IMR-90 (cell line): ENCODE measurements at regions not wholly inside any gene's neighbourhood (a gene's known extent, or its start where the extent isn't known, plus 50 kb on each side); places are given as distances from the start of the nearest gene placed in this dataset.

ENCODE experiments used
- ATAC-seq: fragments of 200-7000 bp; cut with Tn5 transposase; 2 replicates; pipeline ENCODE4 v1.9.1; 2020; ENCODE audit warnings: low read depth, mild to moderate bottlenecking, moderate library complexity
- BruUV-seq: library from RNA; stranded (reverse); fragments of 400-500 nt; replicated peaks from 2 replicates; lab custom pipeline; 2021; lab: Mats Ljungman, UMichigan
- CTCF ChIA-PET: fragments of 300-600 bp; formaldehyde crosslinking; extraction: SDS; loops from one replicate; lab custom pipeline; 2021; ENCODE audit warnings: antibody characterized with exemption; lab: Yijun Ruan, JAX
- POLR2A ChIA-PET: fragments of 300-600 bp; sonication (Branson Sonifier 250); formaldehyde crosslinking; loops from one replicate; lab custom pipeline; 2022; ENCODE audit warnings: antibody characterized with exemption; ENCODE audit not compliant: unreplicated experiment; lab: Charles Lee
- DNase-seq: peaks from one replicate; pipeline ENCODE4 v3.0.0; 2013
- H2AFZ ChIP-seq: replicated peaks from 2 replicates; pipeline ENCODE3; 2013; ENCODE audit warnings: low read length, mild to moderate bottlenecking; ENCODE audit not compliant: poor library complexity
- H2AK5ac ChIP-seq: 2 replicates; pipeline ENCODE4 v1.6.1; 2013; ENCODE audit warnings: low read depth, low read length, inconsistent platforms
- H2AK9ac ChIP-seq: replicated peaks from 2 replicates; pipeline ENCODE3; 2013; ENCODE audit warnings: mild to moderate bottlenecking, low read depth, low read length, moderate library complexity; ENCODE audit not compliant: poor library complexity
- H2BK120ac ChIP-seq: 2 replicates; pipeline ENCODE4 v1.6.1; 2013; ENCODE audit warnings: low read depth, low read length, inconsistent platforms
- H2BK15ac ChIP-seq: 3 replicates; pipeline ENCODE4 v1.6.1; 2013; ENCODE audit warnings: low read depth, low read length, inconsistent platforms
- H2BK20ac ChIP-seq: 2 replicates; pipeline ENCODE4 v1.6.1; 2013; ENCODE audit warnings: low read depth, mild to moderate bottlenecking, inconsistent platforms, low read length, moderate library complexity
- H2BK5ac ChIP-seq: 2 replicates; pipeline ENCODE4 v1.6.1; 2013; ENCODE audit warnings: mild to moderate bottlenecking, low read depth, low read length, inconsistent platforms; ENCODE audit not compliant: poor library complexity, severe bottlenecking
- H3K14ac ChIP-seq: replicated peaks from 2 replicates; pipeline ENCODE4 v1.6.1; 2013; ENCODE audit warnings: low read depth, low read length, inconsistent platforms
- H3K18ac ChIP-seq: 2 replicates; pipeline ENCODE4 v1.6.1; 2013; ENCODE audit warnings: low read depth, low read length, control low read depth
- H3K23ac ChIP-seq: 2 replicates; pipeline ENCODE4 v1.6.1; 2013; ENCODE audit warnings: low read depth, low read length, inconsistent platforms
- H3K27ac ChIP-seq: 2 replicates; pipeline ENCODE4 v1.5.1; 2013; ENCODE audit warnings: mild to moderate bottlenecking, control low read depth, low read length; ENCODE audit not compliant: insufficient read depth
- H3K27me3 ChIP-seq: 2 replicates; pipeline ENCODE4 v1.6.1; 2013; ENCODE audit warnings: low read length; ENCODE audit not compliant: control insufficient read depth, insufficient read depth
- H3K36me3 ChIP-seq: 2 replicates; pipeline ENCODE4 v1.6.1; 2013; ENCODE audit warnings: low read length, mixed read lengths; ENCODE audit not compliant: control insufficient read depth, insufficient read depth
- H3K4ac ChIP-seq: 2 replicates; pipeline ENCODE4 v1.6.1; 2013; ENCODE audit warnings: low read depth, low read length, inconsistent platforms
- H3K4me1 ChIP-seq: 2 replicates; pipeline ENCODE4 v1.6.1; 2013; ENCODE audit warnings: low read length, mixed read lengths; ENCODE audit not compliant: control insufficient read depth, insufficient read depth
- H3K4me2 ChIP-seq: 2 replicates; pipeline ENCODE4 v1.6.1; 2013; ENCODE audit warnings: low read depth, mild to moderate bottlenecking, control low read depth, low read length, moderate library complexity
- H3K4me3 ChIP-seq: 2 replicates; pipeline ENCODE4 v1.5.1; 2013; ENCODE audit warnings: low read depth, mild to moderate bottlenecking, control low read depth, low read length, moderate library complexity; ENCODE audit not compliant: insufficient read depth
- H3K56ac ChIP-seq: 2 replicates; pipeline ENCODE4 v1.6.1; 2013; ENCODE audit warnings: low read length, inconsistent platforms; ENCODE audit not compliant: insufficient read depth; ENCODE audit errors: extremely low read depth
- H3K79me1 ChIP-seq, 2 experiments: 2 replicates each; pipeline ENCODE4 v1.6.1; 2013; ENCODE audit warnings: low read length in 2 of 2, inconsistent platforms in 1 of 2, low read depth in 1 of 2
- H3K9ac ChIP-seq: 2 replicates; pipeline ENCODE4 v1.6.1; 2013; ENCODE audit warnings: low read depth, low read length, control low read depth
- H3K9me1 ChIP-seq: 2 replicates; pipeline ENCODE4 v1.6.1; 2013; ENCODE audit warnings: low read length, inconsistent platforms; ENCODE audit not compliant: insufficient read depth
- H3K9me3 ChIP-seq: 2 replicates; pipeline ENCODE4 v1.6.1; 2013; ENCODE audit warnings: low read length; ENCODE audit not compliant: control insufficient read depth, insufficient read depth
- H4K20me1 ChIP-seq: 2 replicates; pipeline ENCODE4 v1.6.1; 2013; ENCODE audit warnings: low read length, inconsistent platforms; ENCODE audit not compliant: insufficient read depth
- H4K5ac ChIP-seq: 2 replicates; pipeline ENCODE4 v1.6.1; 2013; ENCODE audit warnings: mild to moderate bottlenecking, low read depth, low read length, control low read depth
- H4K8ac ChIP-seq, 2 experiments: 2 replicates each; pipeline ENCODE4 v1.6.1; 2013; ENCODE audit warnings: low read depth in 2 of 2, low read length in 2 of 2, control low read depth in 1 of 2, inconsistent platforms in 1 of 2
- H4K91ac ChIP-seq: 2 replicates; pipeline ENCODE4 v1.6.1; 2013; ENCODE audit warnings: low read depth, low read length, inconsistent platforms; ENCODE audit not compliant: insufficient read depth
- BHLHE40 ChIP-seq: fragments of 150-350 bp; IDR thresholded peaks from 2 replicates; pipeline ENCODE4 v1.6.1; 2016; ENCODE audit warnings: mild to moderate bottlenecking, low read depth, low read length
- CEBPB ChIP-seq: IDR thresholded peaks from 2 replicates; pipeline ENCODE4 v1.6.1; 2012; ENCODE audit warnings: low read depth, low read length, improper control_type of control experiment
- CHD1 ChIP-seq: IDR thresholded peaks from 2 replicates; pipeline ENCODE4 v1.6.1; 2012; ENCODE audit warnings: low read depth, low read length, improper control_type of control experiment
- CTCF ChIP-seq: conservative IDR thresholded peaks from 2 replicates; pipeline ENCODE4 v1.5.1; 2012; ENCODE audit warnings: mild to moderate bottlenecking, low read depth, low read length, improper control_type of control experiment
- ELK1 ChIP-seq: fragments of 150-350 bp; IDR thresholded peaks from 2 replicates; pipeline ENCODE4 v1.6.1; 2016; ENCODE audit warnings: low read depth, mild to moderate bottlenecking, low read length, moderate library complexity, borderline replicate concordance
- FOS ChIP-seq: fragments of 150-350 bp; IDR thresholded peaks from 2 replicates; pipeline ENCODE4 v1.6.1; 2016; ENCODE audit warnings: low read depth, low read length
- MAFK ChIP-seq: IDR thresholded peaks from 2 replicates; pipeline ENCODE4 v1.6.1; 2012; ENCODE audit warnings: low read depth, low read length, improper control_type of control experiment
- MAZ ChIP-seq: IDR thresholded peaks from 2 replicates; pipeline ENCODE4 v1.6.1; 2012; ENCODE audit warnings: low read depth, mild to moderate bottlenecking, low read length, improper control_type of control experiment, moderate library complexity, borderline replicate concordance
- MXI1 ChIP-seq: IDR thresholded peaks from 2 replicates; pipeline ENCODE4 v1.6.1; 2012; ENCODE audit warnings: low read depth, mild to moderate bottlenecking, low read length, moderate library complexity, borderline replicate concordance
- NFE2L2 ChIP-seq: fragments of 150-350 bp; IDR thresholded peaks from 2 replicates; pipeline ENCODE4 v1.6.1; 2016; ENCODE audit warnings: low read depth, mild to moderate bottlenecking, low read length
- POLR2A ChIP-seq: IDR thresholded peaks from 2 replicates; pipeline ENCODE4 v1.6.1; 2012; ENCODE audit warnings: mild to moderate bottlenecking, low read depth, low read length
- RAD21 ChIP-seq: IDR thresholded peaks from 2 replicates; pipeline ENCODE4 v1.6.1; 2012; ENCODE audit warnings: low read length, improper control_type of control experiment
- RCOR1 ChIP-seq: IDR thresholded peaks from 2 replicates; pipeline ENCODE4 v1.6.1; 2012; ENCODE audit warnings: mild to moderate bottlenecking, low read length, improper control_type of control experiment; ENCODE audit not compliant: insufficient replicate concordance
- RFX5 ChIP-seq: IDR thresholded peaks from 2 replicates; pipeline ENCODE4 v1.8.0; 2012; ENCODE audit warnings: low read depth, mild to moderate bottlenecking, low read length, moderate library complexity
- SMC3 ChIP-seq: fragments of 150-350 bp; IDR thresholded peaks from 2 replicates; pipeline ENCODE4 v1.6.1; 2016; ENCODE audit warnings: low read depth, mild to moderate bottlenecking, antibody characterized with exemption, low read length, moderate library complexity
- USF2 ChIP-seq: fragments of 150-350 bp; IDR thresholded peaks from 2 replicates; pipeline ENCODE4 v1.6.1; 2017; ENCODE audit warnings: mild to moderate bottlenecking, antibody characterized with exemption, low read length, low read depth
- WGBS, 2 experiments: methylation state at CpG; one replicate each; pipeline versions ENCODE4 v1.1.5 to v1.1.7; 2013; ENCODE audit warnings: missing lambda C conversion rate in 2 of 2; ENCODE audit not compliant: insufficient read length in 1 of 2; ENCODE audit errors: extremely low coverage in 2 of 2; 5-methylcytosine and 5-hydroxymethylcytosine counted together
- dilution Hi-C: fragments of 300-500 bp; cut with HindIII; formaldehyde crosslinking; loops from one replicate; pipeline ENCODE4 v1.14.3; 2018; ENCODE audit warnings: low sequenced_read_pairs; ENCODE audit not compliant: unreplicated experiment
- in situ Hi-C: fragments of 300-500 bp; cut with MboI; formaldehyde crosslinking; loops from 3 replicates; pipeline ENCODE4 v1.14.3; 2019; ENCODE audit warnings: low sequenced_read_pairs, inconsistent platforms, mixed read lengths
- intact Hi-C: fragments of 100-400 bp; cut with micrococcal nuclease; formaldehyde crosslinking; loops from 2 replicates; pipeline ENCODE4 v1.10.0; 2022

- Histone ChIP-seq H3K14ac (no peak overlapping the region), H2BK5ac (no peak overlapping the region), H2BK20ac (no peak overlapping the region), H4K8ac (no peak overlapping the region), H3K4me3 (no peak overlapping the region), H2AK5ac (no peak overlapping the region), H3K27me3 (peaks cover 2% of the 10 kb centered on the region), H3K36me3 (no peaks in the 10 kb centered on the region), H3K9me1 (no peaks in the 10 kb centered on the region; the same call in 1 of the 2 replicates), H3K27ac (no peak overlapping the region), H3K4me2 (no peak overlapping the region), H3K4me1 (no peaks in the 10 kb centered on the region), H4K5ac (no peak overlapping the region), H2BK120ac (no peak overlapping the region), H3K9ac (no peak overlapping the region), H3K4ac (no peak overlapping the region), H3K18ac (no peak overlapping the region), H3K9me3 (peaks cover 2% of the 10 kb centered on the region; the same call in 1 of the 2 replicates), H3K79me1 (no peaks in the 10 kb centered on the region), H3K23ac (no peak overlapping the region), H3K56ac (no peak overlapping the region), H2AFZ (no peak overlapping the region), H4K91ac (no peak overlapping the region), H2BK15ac (no peak overlapping the region), H2AK9ac (no peak overlapping the region), H4K20me1 (no peaks in the 10 kb centered on the region)
- in situ Hi-C loops, result no loop called here
- TF ChIP-seq USF2 (no peak), MAZ (no peak), RFX5 (no peak), MAFK (no peak), ELK1 (no peak), SMC3 (no peak), MXI1 (no peak), CEBPB (no peak), POLR2A (no peak), CHD1 (no peak), RAD21 (no peak), NFE2L2 (no peak), CTCF (no peak), RCOR1 (no peak), BHLHE40 (no peak), FOS (no peak)
- ATAC-seq, result no peak
- DNase-seq, result no peak
- POLR2A ChIA-PET, result no interaction called here
- no TSS peak for BruUV-seq
- WGBS, 2 experiments, result no CpG with 5 or more reads among the region's 2 CpGs
- dilution Hi-C loops, result no loop called here
- CTCF ChIA-PET, result interaction anchor here (0.9 to 1.3 kb wide), 2 partner anchors 9 to 39 kb away, joined by 3 read pairs; no protein-coding TSS in a partner anchor
- intact Hi-C loops, result no loop called here
Observed at GRCh38 chr10:91049296-91049987, 128.6 kb upstream of the ANKRD1 start.
